ENCODE measurements at regions not wholly inside any gene's neighbourhood (a gene's known extent, or its start where the extent isn't known, plus 50 kb on each side); places are given as distances from the start of the nearest gene placed in this dataset.

DNA sequence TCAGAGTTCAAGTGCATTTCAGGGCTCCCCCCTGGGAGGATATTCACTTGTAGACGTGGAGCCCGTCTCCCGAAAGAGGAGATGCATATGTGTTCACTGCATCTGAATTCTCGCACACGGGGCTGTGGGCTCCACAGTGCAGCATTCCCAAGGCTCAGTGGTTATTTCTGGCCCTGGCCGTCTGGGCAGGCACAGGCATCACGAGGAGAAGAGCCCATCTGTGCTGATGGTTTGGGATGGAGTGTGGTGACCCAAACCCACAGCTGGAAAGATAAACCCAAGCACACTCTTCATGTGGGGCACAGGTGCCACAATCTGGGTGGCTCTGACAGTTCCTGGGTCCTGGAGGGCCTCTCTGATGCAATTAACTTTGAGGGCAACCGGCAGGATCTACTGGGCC, 242.1 kb downstream of the TSHZ3 start:
- DNase-seq (ENCODE audit: low spot score) (no peak), ATAC-seq (no peak)
- H3K27ac Mint-ChIP-seq = no peak overlapping the region
- POLR2A ChIA-PET = no interaction called here
- H3K27me3 Mint-ChIP-seq (ENCODE audit: low read depth) = no peaks in the 10 kb centered on the region
- H3K4me3 Mint-ChIP-seq = no peak overlapping the region
- H3K36me3 Mint-ChIP-seq = no peaks in the 10 kb centered on the region
- no peak for TF ChIP-seq ZNF671 (CRISPR knock-in tag; IDR thresholded peaks at IDR 0.05)
- TF ChIP-seq EMX1 (CRISPR knock-in tag; IDR thresholded peaks at IDR 0.05) = no peak
- TF ChIP-seq ZBTB21 (CRISPR knock-in tag; IDR thresholded peaks at IDR 0.05; ENCODE audit: borderline replicate concordance) = no peak
- TF ChIP-seq, protein P1, sequence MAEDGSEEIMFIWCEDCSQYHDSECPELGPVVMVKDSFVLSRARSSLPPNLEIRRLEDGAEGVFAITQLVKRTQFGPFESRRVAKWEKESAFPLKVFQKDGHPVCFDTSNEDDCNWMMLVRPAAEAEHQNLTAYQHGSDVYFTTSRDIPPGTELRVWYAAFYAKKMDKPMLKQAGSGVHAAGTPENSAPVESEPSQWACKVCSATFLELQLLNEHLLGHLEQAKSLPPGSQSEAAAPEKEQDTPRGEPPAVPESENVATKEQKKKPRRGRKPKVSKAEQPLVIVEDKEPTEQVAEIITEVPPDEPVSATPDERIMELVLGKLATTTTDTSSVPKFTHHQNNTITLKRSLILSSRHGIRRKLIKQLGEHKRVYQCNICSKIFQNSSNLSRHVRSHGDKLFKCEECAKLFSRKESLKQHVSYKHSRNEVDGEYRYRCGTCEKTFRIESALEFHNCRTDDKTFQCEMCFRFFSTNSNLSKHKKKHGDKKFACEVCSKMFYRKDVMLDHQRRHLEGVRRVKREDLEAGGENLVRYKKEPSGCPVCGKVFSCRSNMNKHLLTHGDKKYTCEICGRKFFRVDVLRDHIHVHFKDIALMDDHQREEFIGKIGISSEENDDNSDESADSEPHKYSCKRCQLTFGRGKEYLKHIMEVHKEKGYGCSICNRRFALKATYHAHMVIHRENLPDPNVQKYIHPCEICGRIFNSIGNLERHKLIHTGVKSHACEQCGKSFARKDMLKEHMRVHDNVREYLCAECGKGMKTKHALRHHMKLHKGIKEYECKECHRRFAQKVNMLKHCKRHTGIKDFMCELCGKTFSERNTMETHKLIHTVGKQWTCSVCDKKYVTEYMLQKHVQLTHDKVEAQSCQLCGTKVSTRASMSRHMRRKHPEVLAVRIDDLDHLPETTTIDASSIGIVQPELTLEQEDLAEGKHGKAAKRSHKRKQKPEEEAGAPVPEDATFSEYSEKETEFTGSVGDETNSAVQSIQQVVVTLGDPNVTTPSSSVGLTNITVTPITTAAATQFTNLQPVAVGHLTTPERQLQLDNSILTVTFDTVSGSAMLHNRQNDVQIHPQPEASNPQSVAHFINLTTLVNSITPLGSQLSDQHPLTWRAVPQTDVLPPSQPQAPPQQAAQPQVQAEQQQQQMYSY (CRISPR knock-in tag; IDR thresholded peaks at IDR 0.05) = no peak
- no peak for TF ChIP-seq ZNF232 (CRISPR knock-in tag; IDR thresholded peaks at IDR 0.05)
- no peak for TF ChIP-seq FOXP1 (CRISPR knock-in tag; IDR thresholded peaks at IDR 0.05; ENCODE audit: borderline replicate concordance)
- TF ChIP-seq, protein P2, sequence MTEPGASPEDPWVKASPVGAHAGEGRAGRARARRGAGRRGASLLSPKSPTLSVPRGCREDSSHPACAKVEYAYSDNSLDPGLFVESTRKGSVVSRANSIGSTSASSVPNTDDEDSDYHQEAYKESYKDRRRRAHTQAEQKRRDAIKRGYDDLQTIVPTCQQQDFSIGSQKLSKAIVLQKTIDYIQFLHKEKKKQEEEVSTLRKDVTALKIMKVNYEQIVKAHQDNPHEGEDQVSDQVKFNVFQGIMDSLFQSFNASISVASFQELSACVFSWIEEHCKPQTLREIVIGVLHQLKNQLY (CRISPR knock-in tag; IDR thresholded peaks at IDR 0.05) = no peak
- TF ChIP-seq, protein P3, sequence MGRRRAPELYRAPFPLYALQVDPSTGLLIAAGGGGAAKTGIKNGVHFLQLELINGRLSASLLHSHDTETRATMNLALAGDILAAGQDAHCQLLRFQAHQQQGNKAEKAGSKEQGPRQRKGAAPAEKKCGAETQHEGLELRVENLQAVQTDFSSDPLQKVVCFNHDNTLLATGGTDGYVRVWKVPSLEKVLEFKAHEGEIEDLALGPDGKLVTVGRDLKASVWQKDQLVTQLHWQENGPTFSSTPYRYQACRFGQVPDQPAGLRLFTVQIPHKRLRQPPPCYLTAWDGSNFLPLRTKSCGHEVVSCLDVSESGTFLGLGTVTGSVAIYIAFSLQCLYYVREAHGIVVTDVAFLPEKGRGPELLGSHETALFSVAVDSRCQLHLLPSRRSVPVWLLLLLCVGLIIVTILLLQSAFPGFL (CRISPR knock-in tag; IDR thresholded peaks at IDR 0.05; ENCODE audit: borderline replicate concordance) = no peak
- no peak for TF ChIP-seq ZNF423 (CRISPR knock-in tag; IDR thresholded peaks at IDR 0.05)
- TF ChIP-seq, protein P4, sequence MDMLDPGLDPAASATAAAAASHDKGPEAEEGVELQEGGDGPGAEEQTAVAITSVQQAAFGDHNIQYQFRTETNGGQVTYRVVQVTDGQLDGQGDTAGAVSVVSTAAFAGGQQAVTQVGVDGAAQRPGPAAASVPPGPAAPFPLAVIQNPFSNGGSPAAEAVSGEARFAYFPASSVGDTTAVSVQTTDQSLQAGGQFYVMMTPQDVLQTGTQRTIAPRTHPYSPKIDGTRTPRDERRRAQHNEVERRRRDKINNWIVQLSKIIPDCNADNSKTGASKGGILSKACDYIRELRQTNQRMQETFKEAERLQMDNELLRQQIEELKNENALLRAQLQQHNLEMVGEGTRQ (CRISPR knock-in tag; IDR thresholded peaks at IDR 0.05) = no peak
- no peak for TF ChIP-seq NFE2L1 (CRISPR knock-in tag; IDR thresholded peaks at IDR 0.05)
- no peak for TF ChIP-seq GABPB1 (CRISPR knock-in tag; IDR thresholded peaks at IDR 0.05)
- TF ChIP-seq, protein P5, sequence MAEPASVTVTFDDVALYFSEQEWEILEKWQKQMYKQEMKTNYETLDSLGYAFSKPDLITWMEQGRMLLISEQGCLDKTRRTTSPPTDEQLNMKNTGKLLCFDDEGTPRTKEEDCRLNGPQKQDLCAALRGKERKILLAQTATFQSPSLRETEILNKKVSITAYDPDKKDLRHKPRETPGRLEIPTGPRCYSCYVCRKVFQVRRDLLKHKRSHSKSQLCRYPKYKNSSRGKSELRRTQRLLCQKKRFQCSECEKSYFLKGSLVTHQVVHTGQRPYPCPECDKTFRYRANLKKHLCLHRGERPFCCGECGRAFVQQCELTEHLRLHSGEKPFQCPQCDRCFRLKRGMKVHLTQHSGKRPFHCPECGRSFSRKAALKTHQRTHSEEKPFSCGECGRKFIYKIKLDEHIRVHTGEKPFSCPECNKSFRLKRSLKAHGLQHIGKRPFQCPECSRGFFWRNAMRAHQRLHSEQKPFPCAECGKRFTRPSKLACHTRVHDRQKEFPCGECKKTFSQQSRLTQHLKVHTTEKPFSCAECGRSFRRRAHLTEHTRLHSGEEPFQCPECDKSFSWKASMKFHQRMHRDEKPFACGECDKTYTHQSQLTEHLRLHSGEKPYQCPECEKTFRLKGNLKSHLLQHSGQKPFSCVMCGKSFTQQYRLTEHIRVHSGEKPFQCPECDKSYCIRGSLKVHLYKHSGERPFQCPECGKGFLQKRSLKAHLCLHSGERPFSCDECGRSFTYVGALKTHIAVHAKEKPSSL (CRISPR knock-in tag; conservative IDR thresholded peaks at IDR 0.05) = no peak
- TF ChIP-seq TP53 (CRISPR knock-in tag; IDR thresholded peaks at IDR 0.05) = no peak
- TF ChIP-seq, protein P6, sequence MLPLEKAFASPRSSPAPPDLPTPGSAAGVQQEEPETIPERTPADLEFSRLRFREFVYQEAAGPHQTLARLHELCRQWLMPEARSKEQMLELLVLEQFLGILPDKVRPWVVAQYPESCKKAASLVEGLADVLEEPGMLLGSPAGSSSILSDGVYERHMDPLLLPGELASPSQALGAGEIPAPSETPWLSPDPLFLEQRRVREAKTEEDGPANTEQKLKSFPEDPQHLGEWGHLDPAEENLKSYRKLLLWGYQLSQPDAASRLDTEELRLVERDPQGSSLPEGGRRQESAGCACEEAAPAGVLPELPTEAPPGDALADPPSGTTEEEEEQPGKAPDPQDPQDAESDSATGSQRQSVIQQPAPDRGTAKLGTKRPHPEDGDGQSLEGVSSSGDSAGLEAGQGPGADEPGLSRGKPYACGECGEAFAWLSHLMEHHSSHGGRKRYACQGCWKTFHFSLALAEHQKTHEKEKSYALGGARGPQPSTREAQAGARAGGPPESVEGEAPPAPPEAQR (CRISPR knock-in tag; IDR thresholded peaks at IDR 0.05) = no peak
- no peak for TF ChIP-seq FOXJ3 (CRISPR knock-in tag; IDR thresholded peaks at IDR 0.05; ENCODE audit: borderline replicate concordance)
- no peak for TF ChIP-seq SP1 (CRISPR knock-in tag; conservative IDR thresholded peaks at IDR 0.05)
- TF ChIP-seq, protein P7, sequence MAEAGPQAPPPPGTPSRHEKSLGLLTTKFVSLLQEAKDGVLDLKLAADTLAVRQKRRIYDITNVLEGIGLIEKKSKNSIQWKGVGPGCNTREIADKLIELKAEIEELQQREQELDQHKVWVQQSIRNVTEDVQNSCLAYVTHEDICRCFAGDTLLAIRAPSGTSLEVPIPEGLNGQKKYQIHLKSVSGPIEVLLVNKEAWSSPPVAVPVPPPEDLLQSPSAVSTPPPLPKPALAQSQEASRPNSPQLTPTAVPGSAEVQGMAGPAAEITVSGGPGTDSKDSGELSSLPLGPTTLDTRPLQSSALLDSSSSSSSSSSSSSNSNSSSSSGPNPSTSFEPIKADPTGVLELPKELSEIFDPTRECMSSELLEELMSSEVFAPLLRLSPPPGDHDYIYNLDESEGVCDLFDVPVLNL (CRISPR knock-in tag; IDR thresholded peaks at IDR 0.05; ENCODE audit: borderline replicate concordance, low read depth) = no peak
- TF ChIP-seq, protein P8, sequence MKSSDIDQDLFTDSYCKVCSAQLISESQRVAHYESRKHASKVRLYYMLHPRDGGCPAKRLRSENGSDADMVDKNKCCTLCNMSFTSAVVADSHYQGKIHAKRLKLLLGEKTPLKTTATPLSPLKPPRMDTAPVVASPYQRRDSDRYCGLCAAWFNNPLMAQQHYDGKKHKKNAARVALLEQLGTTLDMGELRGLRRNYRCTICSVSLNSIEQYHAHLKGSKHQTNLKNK (CRISPR knock-in tag; IDR thresholded peaks at IDR 0.05) = no peak
- CTCF ChIA-PET = interaction anchor here (1.4 kb wide), 1 partner anchor 52 kb away, joined by 3 read pairs; no protein-coding TSS in a partner anchor
- H3K9me3 Mint-ChIP-seq = no peaks in the 10 kb centered on the region
- peaks cover 37% of the 10 kb centered on the region for H3K4me1 Mint-ChIP-seq
